GM18867 (cell line): ENCODE measurements at regions not wholly inside any gene's neighbourhood (a gene's known extent, or its start where the extent isn't known, plus 50 kb on each side); places are given as distances from the start of the nearest gene placed in this dataset.
A peak's percentile ranks its signal among the peaks of the same experiment; 100 is the strongest.

ENCODE experiments used
- ATAC-seq: cut with Tn5 transposase; IDR thresholded peaks from one replicate; pipeline ENCODE4 v1.9.1; 2021; ENCODE audit warnings: mild to moderate bottlenecking, moderate library complexity; ENCODE audit not compliant: unreplicated experiment

DNA sequence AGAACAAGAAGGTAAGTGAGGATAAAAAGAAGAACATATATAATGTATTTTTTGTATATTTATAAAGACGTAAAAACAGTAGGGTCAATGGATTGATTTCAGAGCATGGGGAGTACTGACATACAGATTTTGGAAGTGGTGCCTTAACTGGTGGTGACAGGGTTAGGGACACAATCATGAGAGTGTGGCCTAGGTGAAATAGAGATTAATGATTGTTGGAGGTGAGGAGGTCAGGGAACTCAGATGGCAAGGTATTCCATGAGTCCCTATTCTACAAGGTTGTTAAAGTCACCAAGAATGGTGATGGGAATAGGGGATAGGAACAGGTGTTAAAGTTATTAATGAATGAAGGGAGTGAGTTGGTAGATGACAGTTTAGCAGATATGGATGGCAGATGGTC, 210.8 kb downstream of the SEMA6A start:
- ATAC-seq, result no peak

DNA sequence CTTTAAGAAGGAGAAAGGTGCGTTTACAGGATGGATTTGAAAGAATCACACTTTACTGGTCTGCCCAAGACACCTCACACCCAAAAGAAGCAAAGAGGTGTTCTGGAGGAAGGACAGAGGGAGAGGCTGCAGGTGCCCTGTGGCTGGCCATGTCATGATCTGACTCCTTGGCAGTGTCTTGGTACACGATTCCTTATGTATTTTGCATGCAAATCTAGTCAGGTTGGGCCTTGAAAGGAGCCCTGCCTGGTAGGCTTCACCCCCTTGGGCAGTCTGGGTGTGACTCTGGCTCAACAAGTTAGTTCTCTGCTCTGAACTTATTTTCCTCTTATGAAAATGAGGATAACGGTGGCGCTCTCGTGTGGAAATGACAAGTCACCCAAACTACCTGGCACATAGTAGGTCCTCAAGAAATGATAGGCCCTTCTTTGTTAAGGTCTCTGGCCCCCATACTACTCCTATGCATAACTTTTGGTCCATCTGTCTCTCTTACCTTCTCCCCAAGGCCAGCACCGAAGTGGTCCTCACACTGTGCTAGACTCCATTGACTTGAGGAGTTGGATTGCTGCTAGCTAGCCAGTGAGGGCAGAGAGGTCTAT, 212.5 kb downstream of the SEMA6A start:
- no peak for ATAC-seq

DNA sequence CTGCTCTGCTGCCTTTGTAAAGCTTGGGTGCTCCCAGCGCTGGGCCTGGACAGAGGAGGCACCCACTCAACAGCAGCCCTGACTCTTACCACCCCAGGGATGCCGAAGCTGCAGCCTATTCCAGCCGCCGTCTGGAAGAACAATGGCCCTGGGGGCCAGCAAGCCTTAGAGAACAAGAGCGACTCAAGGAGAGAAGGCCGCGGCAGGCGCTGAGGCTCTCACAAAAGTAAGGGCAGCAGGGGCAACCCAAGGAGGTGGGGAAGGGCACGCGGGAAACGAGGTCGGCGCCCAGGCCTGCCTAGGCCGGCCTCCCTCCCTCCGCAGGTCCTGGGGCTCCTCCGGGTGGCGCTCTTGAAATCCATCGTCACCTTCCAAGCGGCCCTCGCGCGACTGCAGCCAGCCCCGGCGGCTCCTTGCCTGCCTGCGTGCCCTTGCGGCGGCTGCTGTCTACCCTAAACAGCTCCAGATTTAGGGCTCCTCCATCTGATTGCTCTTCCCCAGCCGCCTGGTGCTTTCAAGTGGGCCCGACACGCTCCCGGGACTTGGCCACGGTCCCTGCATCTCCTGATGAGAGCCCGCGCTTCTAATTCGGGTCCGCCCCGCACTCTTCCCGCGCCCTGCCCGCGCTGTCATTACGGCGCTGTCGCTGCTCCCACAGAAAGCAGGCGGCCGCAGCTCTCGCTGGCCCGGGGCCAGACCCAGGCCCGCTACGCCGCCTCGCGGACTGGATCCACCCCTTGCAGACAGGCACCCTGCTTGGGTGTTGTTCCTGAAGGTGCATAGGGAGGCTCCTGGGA, 213.3 kb downstream of the SEMA6A start:
- ATAC-seq, result no peak

DNA sequence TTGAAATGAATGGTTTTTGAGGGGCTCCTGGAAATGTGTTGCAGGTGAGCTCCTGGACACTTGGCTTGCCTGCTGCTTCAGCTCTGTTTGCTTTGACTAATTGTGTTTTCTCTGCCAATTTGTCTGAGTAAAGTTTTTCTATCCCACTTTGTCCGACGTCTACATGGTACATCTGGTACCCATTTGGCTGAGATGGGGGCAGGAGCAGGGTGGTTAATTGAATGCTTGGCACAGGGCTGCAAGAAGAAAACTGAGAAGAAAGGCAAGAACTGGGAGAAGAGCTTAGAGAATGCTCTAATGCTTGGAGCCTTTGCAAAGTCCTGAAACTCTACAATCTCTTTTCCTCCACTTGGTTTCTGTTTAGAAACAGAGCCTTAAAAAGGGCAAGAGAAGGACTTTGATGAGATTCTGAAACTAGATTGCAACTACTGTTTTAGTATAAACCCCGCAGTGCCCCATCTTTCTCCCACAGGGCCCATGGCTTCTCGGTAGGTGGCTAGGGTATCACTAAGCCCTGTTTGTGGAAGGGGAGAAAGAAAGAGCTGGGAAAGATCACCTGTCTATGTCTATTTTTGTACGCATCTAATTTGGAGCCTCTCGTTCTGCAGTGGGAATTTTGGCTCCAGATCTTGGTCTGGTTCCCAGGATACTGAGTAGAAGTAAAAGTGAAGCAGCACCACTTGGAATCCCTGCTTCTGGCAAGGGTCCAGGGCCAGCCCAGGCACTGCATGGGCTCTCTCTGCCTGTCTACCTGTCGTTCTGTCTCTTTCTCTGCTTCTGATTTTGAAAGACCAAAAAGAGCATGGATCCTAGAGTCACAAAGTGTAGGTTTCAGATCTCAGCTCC, 214.4 kb downstream of the SEMA6A start:
- no peak for ATAC-seq

DNA sequence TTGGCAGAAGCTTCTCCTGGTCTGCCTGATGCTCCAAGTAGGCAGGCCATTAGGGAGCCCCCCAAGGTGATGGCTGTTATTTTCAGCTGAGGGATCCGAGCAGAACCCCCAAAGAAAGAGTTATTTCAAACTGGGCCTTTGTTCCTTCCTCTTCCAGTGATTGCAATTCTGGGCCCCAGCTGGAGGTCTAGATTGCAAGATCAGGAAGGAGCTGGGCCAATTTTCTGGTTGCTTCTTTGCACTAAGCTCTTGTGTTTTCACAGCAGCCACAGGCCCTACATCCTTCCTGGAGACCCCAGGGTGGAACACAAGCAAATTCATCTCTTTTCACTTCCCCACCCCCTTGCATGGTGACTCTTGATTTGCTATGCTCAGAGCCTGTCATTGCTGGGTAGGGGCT, 215.0 kb downstream of the SEMA6A start:
- ATAC-seq, result no peak

DNA sequence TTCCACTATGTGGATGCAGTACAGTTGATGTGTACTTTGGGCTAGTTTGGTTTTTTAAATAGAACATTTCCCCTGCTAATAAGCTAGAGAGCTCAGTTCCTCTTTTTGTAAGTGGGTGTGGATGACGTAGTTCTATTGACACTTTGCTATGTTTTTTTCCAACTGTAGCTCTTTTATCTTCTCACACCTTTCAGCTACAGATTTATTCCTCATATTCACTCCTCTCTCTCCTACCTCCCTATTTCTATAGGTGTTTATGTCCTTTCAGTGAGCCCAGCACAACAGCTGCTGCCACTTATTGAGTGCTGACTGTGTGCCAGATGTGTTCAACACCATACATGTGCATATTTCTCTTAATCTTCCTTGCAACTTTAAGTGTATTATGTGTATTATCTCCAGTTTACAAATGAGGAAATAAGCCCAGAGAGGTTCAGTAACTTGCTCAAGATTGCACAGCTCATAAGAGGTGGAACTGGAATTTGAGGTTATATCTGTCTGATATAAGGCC, 215.7 kb downstream of the SEMA6A start:
- peak; percentile 99 for ATAC-seq

DNA sequence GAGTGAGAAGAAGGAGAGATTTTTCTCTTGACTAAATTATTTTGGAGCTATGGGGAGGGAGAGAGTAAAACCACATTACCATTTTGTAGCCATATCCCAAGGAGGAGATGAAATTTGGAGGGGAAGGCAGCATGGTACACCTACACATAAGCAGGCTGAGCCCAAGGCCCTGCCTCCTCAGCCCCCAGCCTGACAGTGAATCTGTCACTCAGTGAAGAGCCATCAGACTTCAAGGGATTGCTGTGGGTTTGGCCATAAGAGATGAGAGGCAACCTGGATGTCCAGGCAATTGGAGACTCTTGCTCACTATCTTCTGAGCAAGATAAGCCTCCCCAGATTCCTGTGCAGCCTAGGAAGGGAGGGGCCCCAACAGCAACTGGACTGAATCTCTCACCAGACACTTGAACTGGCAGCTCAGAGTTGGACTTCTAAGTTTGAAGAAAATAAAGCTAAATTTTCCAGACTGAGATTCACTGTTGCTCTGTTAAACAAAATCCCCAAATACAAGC, 216.6 kb downstream of the SEMA6A start:
- no peak for ATAC-seq

DNA sequence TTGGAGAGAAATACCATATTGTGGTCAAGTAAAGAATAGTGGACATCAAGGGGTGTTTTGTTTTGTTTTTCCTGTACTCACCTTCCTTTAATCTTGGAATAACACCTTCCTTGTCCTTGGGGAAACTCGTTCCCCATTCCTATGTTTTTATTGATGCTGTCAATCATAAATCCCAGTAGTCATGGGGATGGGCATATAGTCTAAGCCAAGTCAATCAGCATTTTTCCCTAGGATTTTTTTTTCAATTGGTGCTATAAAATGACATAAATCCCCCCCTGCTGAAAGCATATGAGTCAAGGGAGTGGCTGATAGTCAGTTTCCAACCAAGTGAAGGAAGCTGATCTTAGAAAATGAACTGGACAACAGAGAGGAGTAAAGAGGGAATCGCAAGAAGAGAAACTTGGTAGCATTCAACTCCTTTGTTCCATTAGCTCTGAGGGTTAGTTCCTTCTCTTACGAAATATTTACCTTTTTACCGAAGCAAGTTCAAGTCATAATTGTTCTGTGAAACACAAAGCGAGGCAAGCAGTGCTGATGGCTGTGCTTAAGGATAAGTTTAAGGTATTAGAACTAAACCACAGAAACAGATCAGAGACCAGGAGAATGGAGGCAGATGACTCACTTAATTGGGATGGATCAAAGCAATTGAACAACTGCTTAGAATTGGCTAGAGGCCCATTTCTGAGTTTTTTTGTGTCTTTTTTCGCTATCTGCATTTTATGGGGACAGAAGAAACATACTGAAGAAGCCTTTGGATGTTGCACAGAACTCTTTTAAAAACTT, 218.6 kb downstream of the SEMA6A start:
- no peak for ATAC-seq

DNA sequence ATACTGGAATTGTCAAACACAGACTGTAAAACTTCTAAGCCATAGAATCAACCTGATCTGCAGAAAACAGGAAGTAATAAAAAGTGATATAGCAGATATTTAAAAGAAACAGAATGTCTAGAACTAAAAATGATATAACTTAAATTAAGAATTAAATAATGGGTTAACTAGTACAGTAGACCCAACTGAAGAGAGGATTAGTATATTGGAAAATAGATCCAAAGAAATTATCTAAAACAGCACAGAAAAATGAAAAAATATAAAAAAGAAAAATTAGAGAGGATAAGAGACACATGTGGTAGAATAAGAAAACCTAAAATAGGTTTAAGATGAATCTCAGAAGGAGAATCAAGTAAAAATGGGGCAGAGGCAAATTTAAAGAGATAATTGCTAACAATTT, 219.9 kb downstream of the SEMA6A start:
- ATAC-seq, result no peak

DNA sequence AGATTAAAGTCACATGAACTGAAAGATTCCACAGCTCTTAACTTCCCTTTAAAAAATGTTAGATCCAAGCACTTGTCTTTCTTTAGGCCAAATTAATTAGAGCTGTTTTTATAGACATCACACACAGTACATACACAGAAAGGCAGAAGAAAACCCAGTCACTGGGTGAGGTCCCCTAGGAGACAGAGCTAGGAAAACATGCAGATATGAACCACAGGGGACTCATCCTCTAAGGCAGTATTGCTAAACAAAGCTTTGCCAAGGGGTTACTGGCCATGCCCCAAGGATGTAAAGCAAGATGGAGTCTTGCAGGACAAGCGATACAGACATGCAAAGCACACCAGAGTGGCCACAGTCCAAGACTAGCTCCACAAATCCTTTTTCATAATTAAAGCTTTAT, 227.0 kb downstream of the SEMA6A start:
- ATAC-seq, result no peak

DNA sequence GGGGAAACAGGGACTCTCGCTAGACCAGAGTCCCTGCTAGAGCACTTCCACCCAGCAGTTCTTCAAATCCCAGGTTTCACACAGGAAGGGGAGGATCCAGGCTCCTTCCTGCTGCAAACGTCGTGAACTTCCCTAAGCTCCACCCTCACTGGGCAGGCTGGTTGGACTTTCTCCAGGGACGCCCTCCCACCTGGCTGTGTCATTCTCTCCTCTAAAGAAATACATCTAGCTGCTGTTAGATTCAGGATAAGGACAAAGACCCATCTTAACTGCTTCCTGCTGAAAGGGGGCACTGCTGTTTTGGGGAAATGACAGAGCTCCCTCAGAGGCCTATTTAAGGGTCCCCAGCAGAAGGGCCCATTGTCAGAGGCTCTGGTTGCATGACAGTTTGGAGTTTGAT, 230.7 kb downstream of the SEMA6A start:
- ATAC-seq, result no peak
